ENCODE measurements at regions not wholly inside any gene's neighbourhood (a gene's known extent, or its start where the extent isn't known, plus 50 kb on each side); places are given as distances from the start of the nearest gene placed in this dataset.

DNA sequence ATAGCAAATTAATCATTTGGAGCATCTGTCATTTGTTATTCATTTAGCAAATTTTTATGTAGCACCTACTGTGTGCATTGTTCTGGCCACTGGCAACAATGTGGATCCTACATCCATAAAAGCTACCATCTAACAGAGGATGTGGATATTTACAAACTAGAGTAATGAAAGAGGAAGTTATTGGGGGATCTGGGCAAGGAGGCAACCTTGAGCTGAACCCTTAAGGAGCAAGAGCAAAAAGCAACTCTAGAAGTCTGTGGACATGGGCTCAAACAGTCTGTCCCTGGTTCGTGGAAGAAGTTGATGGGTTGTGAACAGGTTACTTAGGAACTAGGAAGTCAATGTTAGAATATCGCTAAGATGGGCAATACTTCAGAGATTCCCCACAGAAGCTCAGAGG lies 259.9 kb downstream of the SYK start:
- no peak for TF ChIP-seq EZH2 (IDR thresholded peaks at IDR 0.05; ENCODE audit: borderline replicate concordance, insufficient read depth, low read depth, low read length, poor library complexity, severe bottlenecking)
- TF ChIP-seq, protein P1, sequence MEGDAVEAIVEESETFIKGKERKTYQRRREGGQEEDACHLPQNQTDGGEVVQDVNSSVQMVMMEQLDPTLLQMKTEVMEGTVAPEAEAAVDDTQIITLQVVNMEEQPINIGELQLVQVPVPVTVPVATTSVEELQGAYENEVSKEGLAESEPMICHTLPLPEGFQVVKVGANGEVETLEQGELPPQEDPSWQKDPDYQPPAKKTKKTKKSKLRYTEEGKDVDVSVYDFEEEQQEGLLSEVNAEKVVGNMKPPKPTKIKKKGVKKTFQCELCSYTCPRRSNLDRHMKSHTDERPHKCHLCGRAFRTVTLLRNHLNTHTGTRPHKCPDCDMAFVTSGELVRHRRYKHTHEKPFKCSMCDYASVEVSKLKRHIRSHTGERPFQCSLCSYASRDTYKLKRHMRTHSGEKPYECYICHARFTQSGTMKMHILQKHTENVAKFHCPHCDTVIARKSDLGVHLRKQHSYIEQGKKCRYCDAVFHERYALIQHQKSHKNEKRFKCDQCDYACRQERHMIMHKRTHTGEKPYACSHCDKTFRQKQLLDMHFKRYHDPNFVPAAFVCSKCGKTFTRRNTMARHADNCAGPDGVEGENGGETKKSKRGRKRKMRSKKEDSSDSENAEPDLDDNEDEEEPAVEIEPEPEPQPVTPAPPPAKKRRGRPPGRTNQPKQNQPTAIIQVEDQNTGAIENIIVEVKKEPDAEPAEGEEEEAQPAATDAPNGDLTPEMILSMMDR (IDR thresholded peaks at IDR 0.05), result no peak
